H9 (cell line): ENCODE measurements at regions not wholly inside any gene's neighbourhood (a gene's known extent, or its start where the extent isn't known, plus 50 kb on each side); places are given as distances from the start of the nearest gene placed in this dataset.

Experiments
- DNase-seq: peaks from one replicate; pipeline ENCODE4 v3.0.0-alpha.2; 2017
- H2AFZ ChIP-seq: one replicate; pipeline ENCODE4 v1.6.1; 2013; ENCODE audit warnings: mild to moderate bottlenecking, low read length, control low read depth, moderate library complexity
- H2AK5ac ChIP-seq: 2 replicates; pipeline ENCODE4 v1.6.1; 2013; ENCODE audit warnings: low read length, control low read depth, mixed read lengths; ENCODE audit not compliant: insufficient read length
- H2BK120ac ChIP-seq: one replicate; pipeline ENCODE4 v1.6.1; 2013; ENCODE audit warnings: low read depth, mild to moderate bottlenecking, low read length, control low read depth, inconsistent platforms; ENCODE audit not compliant: poor library complexity, severe bottlenecking
- H2BK12ac ChIP-seq: 2 replicates; pipeline ENCODE4 v1.6.1; 2013; ENCODE audit warnings: low read length, control low read depth, mixed read lengths, low read depth; ENCODE audit not compliant: insufficient read length
- H2BK15ac ChIP-seq: 2 replicates; pipeline ENCODE4 v1.6.1; 2013; ENCODE audit warnings: low read depth, low read length, control low read depth
- H2BK20ac ChIP-seq: one replicate; pipeline ENCODE4 v1.6.1; 2013; ENCODE audit warnings: low read depth, mild to moderate bottlenecking, low read length, control low read depth, inconsistent platforms; ENCODE audit not compliant: poor library complexity, severe bottlenecking
- H2BK5ac ChIP-seq: 2 replicates; pipeline ENCODE4 v1.6.1; 2013; ENCODE audit warnings: low read length, control low read depth, mixed read lengths; ENCODE audit not compliant: insufficient read length
- H3K14ac ChIP-seq: 2 replicates; pipeline ENCODE4 v1.6.1; 2013; ENCODE audit warnings: low read length, control low read depth; ENCODE audit not compliant: insufficient read depth
- H3K18ac ChIP-seq: 2 replicates; pipeline ENCODE4 v1.6.1; 2013; ENCODE audit warnings: low read depth, mild to moderate bottlenecking, mixed read lengths, low read length, control low read depth; ENCODE audit not compliant: insufficient read length
- H3K23ac ChIP-seq: 2 replicates; pipeline ENCODE4 v1.6.1; 2013; ENCODE audit warnings: low read length, control low read depth, mixed read lengths, low read depth; ENCODE audit not compliant: insufficient read length
- H3K23me2 ChIP-seq: 2 replicates; pipeline ENCODE4 v1.6.1; 2013; ENCODE audit warnings: low read depth, mild to moderate bottlenecking, mixed read lengths, low read length, control low read depth; ENCODE audit not compliant: insufficient read length, poor library complexity, severe bottlenecking
- H3K27ac ChIP-seq: 2 replicates; pipeline ENCODE4 v1.5.1; 2013; ENCODE audit warnings: low read length, control low read depth, mixed read lengths, low read depth; ENCODE audit not compliant: insufficient read length
- H3K27me3 ChIP-seq: 2 replicates; pipeline ENCODE4 v1.6.1; 2013; ENCODE audit warnings: low read length, control low read depth, inconsistent platforms; ENCODE audit not compliant: insufficient read depth
- H3K4ac ChIP-seq: 2 replicates; pipeline ENCODE4 v1.6.1; 2013; ENCODE audit warnings: low read depth, mild to moderate bottlenecking, control low read depth, inconsistent platforms, low read length, moderate library complexity
- H3K4me1 ChIP-seq: 2 replicates; pipeline ENCODE4 v1.6.1; 2013; ENCODE audit warnings: low read length, control low read depth, inconsistent platforms; ENCODE audit not compliant: insufficient read depth
- H3K4me2 ChIP-seq: 2 replicates; pipeline ENCODE4 v1.6.1; 2013; ENCODE audit warnings: low read length, control low read depth, mixed read lengths; ENCODE audit not compliant: insufficient read length, insufficient read depth
- H3K56ac ChIP-seq: 2 replicates; pipeline ENCODE4 v1.6.1; 2013; ENCODE audit warnings: low read depth, mild to moderate bottlenecking, mixed read lengths, low read length, control low read depth; ENCODE audit not compliant: insufficient read length
- H3K79me1 ChIP-seq: 2 replicates; pipeline ENCODE4 v1.6.1; 2013; ENCODE audit warnings: low read depth, mild to moderate bottlenecking, moderate library complexity, low read length, control low read depth, inconsistent platforms; ENCODE audit not compliant: insufficient read depth, poor library complexity, severe bottlenecking
- H3K79me2 ChIP-seq: 2 replicates; pipeline ENCODE4 v1.6.1; 2013; ENCODE audit warnings: low read length, control low read depth, inconsistent platforms; ENCODE audit not compliant: insufficient read depth
- H3K9ac ChIP-seq: 2 replicates; pipeline ENCODE4 v1.6.1; 2013; ENCODE audit warnings: low read length, control low read depth, mixed read lengths; ENCODE audit not compliant: insufficient read length; ENCODE audit errors: extremely low read depth
- H3K9me3 ChIP-seq: one replicate; pipeline ENCODE4 v1.6.1; 2013; ENCODE audit warnings: low read depth, low read length, inconsistent platforms; ENCODE audit not compliant: control insufficient read depth
- H3T11ph ChIP-seq: one replicate; pipeline ENCODE4 v1.6.1; 2013; ENCODE audit warnings: mild to moderate bottlenecking, low read length, control low read depth, inconsistent platforms
- H4K20me1 ChIP-seq: one replicate; pipeline ENCODE4 v1.6.1; 2013; ENCODE audit not compliant: control insufficient read depth, insufficient read length, insufficient read depth
- H4K5ac ChIP-seq: 2 replicates; pipeline ENCODE4 v1.6.1; 2013; ENCODE audit warnings: low read depth, mild to moderate bottlenecking, mixed read lengths, low read length, control low read depth; ENCODE audit not compliant: insufficient read length
- H4K8ac ChIP-seq: replicated peaks from 2 replicates; pipeline ENCODE4 v1.6.1; 2013; ENCODE audit warnings: low read length, control low read depth, mixed read lengths, low read depth; ENCODE audit not compliant: insufficient read length
- H4K91ac ChIP-seq: 2 replicates; pipeline ENCODE4 v1.6.1; 2013; ENCODE audit warnings: low read depth, mild to moderate bottlenecking, moderate library complexity, mixed read lengths, low read length, control low read depth; ENCODE audit not compliant: insufficient read length
- H3K27ac Mint-ChIP-seq, 3 experiments: 2 replicates in 2 of 3; 3 replicates in 1 of 3; pipeline ENCODE4 v1.8.0; 2020 to 2021; ENCODE audit warnings: mixed read lengths in 3 of 3, mild to moderate bottlenecking in 1 of 3, moderate library complexity in 1 of 3
- H3K27me3 Mint-ChIP-seq: 2 replicates; pipeline ENCODE4 v1.8.0; 2021; ENCODE audit warnings: low read depth, mild to moderate bottlenecking, moderate library complexity, mixed read lengths
- H3K36me3 Mint-ChIP-seq, 3 experiments: 2 replicates in 2 of 3; 3 replicates in 1 of 3; pipeline ENCODE4 v1.8.0; 2020 to 2021; ENCODE audit warnings: low read depth in 3 of 3, mixed read lengths in 3 of 3; ENCODE audit not compliant: insufficient read depth in 1 of 3
- H3K4me1 Mint-ChIP-seq, 2 experiments: 2 replicates each; pipeline ENCODE4 v1.8.0; 2020; ENCODE audit warnings: mixed read lengths in 2 of 2
- H3K4me3 Mint-ChIP-seq, 2 experiments: 2 replicates in 1 of 2; 3 replicates in 1 of 2; pipeline ENCODE4 v1.8.0; 2020 to 2021; ENCODE audit warnings: mild to moderate bottlenecking in 2 of 2, mixed read lengths in 2 of 2, moderate library complexity in 1 of 2
- H3K9me3 Mint-ChIP-seq, 2 experiments: 2 replicates in 1 of 2; 3 replicates in 1 of 2; pipeline ENCODE4 v1.8.0; 2020; ENCODE audit warnings: mild to moderate bottlenecking in 2 of 2, mixed read lengths in 2 of 2, moderate library complexity in 1 of 2
- TF ChIP-seq, protein P1 (sequence below): fragments of 200-600 bp; sonication (generic); conservative IDR thresholded peaks from 3 replicates; pipeline ENCODE4 v1.8.0; 2021; ENCODE audit warnings: antibody characterized with exemption, mild to moderate bottlenecking

DNA sequence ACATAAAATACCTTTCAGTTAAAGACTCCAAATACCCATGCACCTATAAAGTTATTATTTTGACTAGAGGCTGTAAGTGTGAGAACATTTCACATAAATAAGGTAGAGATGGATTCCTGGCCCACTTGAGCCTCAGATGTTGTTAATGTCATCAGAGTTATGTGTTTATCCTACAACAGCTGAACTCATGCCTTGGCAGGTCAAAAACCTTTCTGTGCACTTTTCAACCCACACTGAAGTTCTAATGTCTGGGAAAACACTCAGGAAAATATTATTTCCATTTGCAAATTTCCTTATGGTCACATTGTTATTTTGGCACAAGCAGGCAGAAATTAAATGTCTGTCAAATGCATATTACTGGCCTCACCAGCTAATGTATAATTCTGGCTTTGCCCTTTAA is 209.2 kb downstream of the LNPK start:
- Histone ChIP-seq H3K18ac (no peak overlapping the region), H2BK12ac (no peak overlapping the region), H4K8ac (no peak overlapping the region), H3K14ac (no peak overlapping the region), H3K4me1 (no peaks in the 10 kb centered on the region), H4K20me1 (no peaks in the 10 kb centered on the region), H4K5ac (no peak overlapping the region), H3K56ac (no peak overlapping the region), H3K79me1 (no peaks in the 10 kb centered on the region), H2BK5ac (no peak overlapping the region), H3T11ph (no peak overlapping the region), H3K9ac (no peak overlapping the region), H3K9me3 (no peaks in the 10 kb centered on the region), H4K91ac (no peak overlapping the region), H3K4ac (no peak overlapping the region), H2BK15ac (no peak overlapping the region), H3K23ac (no peak overlapping the region), H3K4me2 (no peak overlapping the region), H2AFZ (no peak overlapping the region), H3K27me3 (no peaks in the 10 kb centered on the region), H2BK20ac (no peak overlapping the region), H3K23me2 (no peaks in the 10 kb centered on the region), H3K27ac (no peak overlapping the region), H3K79me2 (no peaks in the 10 kb centered on the region), H2AK5ac (no peak overlapping the region), H2BK120ac (no peak overlapping the region)
- H3K4me3 Mint-ChIP-seq, result no peak overlapping the region
- H3K27me3 Mint-ChIP-seq, result peaks cover 3% of the 10 kb centered on the region; the same call in 1 of the 2 replicates
- peaks cover 19 to 25% of the 10 kb centered on the region in 2 experiments for H3K9me3 Mint-ChIP-seq
- H3K27ac Mint-ChIP-seq, result no peak overlapping the region
- H3K4me1 Mint-ChIP-seq, result no peaks in the 10 kb centered on the region
- DNase-seq, result no peak
- H3K36me3 Mint-ChIP-seq, result peaks cover 9 to 22% (median 15%) of the 10 kb centered on the region in 3 experiments
- TF ChIP-seq, protein P1, sequence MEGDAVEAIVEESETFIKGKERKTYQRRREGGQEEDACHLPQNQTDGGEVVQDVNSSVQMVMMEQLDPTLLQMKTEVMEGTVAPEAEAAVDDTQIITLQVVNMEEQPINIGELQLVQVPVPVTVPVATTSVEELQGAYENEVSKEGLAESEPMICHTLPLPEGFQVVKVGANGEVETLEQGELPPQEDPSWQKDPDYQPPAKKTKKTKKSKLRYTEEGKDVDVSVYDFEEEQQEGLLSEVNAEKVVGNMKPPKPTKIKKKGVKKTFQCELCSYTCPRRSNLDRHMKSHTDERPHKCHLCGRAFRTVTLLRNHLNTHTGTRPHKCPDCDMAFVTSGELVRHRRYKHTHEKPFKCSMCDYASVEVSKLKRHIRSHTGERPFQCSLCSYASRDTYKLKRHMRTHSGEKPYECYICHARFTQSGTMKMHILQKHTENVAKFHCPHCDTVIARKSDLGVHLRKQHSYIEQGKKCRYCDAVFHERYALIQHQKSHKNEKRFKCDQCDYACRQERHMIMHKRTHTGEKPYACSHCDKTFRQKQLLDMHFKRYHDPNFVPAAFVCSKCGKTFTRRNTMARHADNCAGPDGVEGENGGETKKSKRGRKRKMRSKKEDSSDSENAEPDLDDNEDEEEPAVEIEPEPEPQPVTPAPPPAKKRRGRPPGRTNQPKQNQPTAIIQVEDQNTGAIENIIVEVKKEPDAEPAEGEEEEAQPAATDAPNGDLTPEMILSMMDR, result no peak
